HG03095 (cell line): ENCODE measurements at regions not wholly inside any gene's neighbourhood (a gene's known extent, or its start where the extent isn't known, plus 50 kb on each side); places are given as distances from the start of the nearest gene placed in this dataset.
A peak's percentile ranks its signal among the peaks of the same experiment; 100 is the strongest.
"Not testable (repeated sequence)": the region's sequence is repeated elsewhere in the genome, so short reads cannot be mapped to it uniquely, and the experiment has no call there.

Experiments used
- ATAC-seq: cut with Tn5 transposase; IDR thresholded peaks from one replicate; pipeline ENCODE4 v1.9.1; 2021; ENCODE audit warnings: moderate library complexity; ENCODE audit not compliant: unreplicated experiment

GRCh38 chr13:107685876-107686275 lies 529.5 kb downstream of the LIG4 start:
- ATAC-seq, result no peak

GRCh38 chr13:107681600-107681999 lies 533.7 kb downstream of the LIG4 start:
- ATAC-seq, result no peak

- ATAC-seq, result no peak
Observed at GRCh38 chr13:107680115-107680514, 535.2 kb downstream of the LIG4 start.

- ATAC-seq, result no peak
Observed at GRCh38 chr13:107678075-107678689, 537.2 kb downstream of the LIG4 start.

GRCh38 chr13:107675847-107676550 lies 539.3 kb downstream of the LIG4 start:
- no peak for ATAC-seq

GRCh38 chr13:107669391-107669993 lies 545.8 kb downstream of the LIG4 start:
- ATAC-seq, result no peak

GRCh38 chr13:107665926-107666458 lies 549.3 kb downstream of the LIG4 start:
- no peak for ATAC-seq

- peak; percentile 84 for ATAC-seq
Observed at GRCh38 chr13:107650081-107650701, 565.1 kb downstream of the LIG4 start.

- no peak for ATAC-seq
Observed at GRCh38 chr13:107649079-107649478, 566.3 kb downstream of the LIG4 start.

- no peak for ATAC-seq
Observed at GRCh38 chr13:107644136-107644535, 571.2 kb downstream of the LIG4 start.

- ATAC-seq, result no peak
Observed at GRCh38 chr13:107643615-107644014, 571.7 kb downstream of the LIG4 start.

GRCh38 chr13:107642831-107643230 lies 572.5 kb downstream of the LIG4 start:
- ATAC-seq, result no peak

GRCh38 chr13:107641574-107641973 lies 573.8 kb downstream of the LIG4 start:
- ATAC-seq, result no peak

- no peak for ATAC-seq
Observed at GRCh38 chr13:107625648-107626047, 589.7 kb downstream of the LIG4 start.

- no peak for ATAC-seq
Observed at GRCh38 chr13:107617527-107617926, 597.8 kb downstream of the LIG4 start.

- ATAC-seq, result no peak
Observed at GRCh38 chr13:107612376-107612775, 603.0 kb downstream of the LIG4 start.

- ATAC-seq, result no peak
Observed at GRCh38 chr13:107608736-107609135, 606.6 kb downstream of the LIG4 start.

- no peak for ATAC-seq
Observed at GRCh38 chr13:107600971-107601370, 614.4 kb downstream of the LIG4 start.

- not testable (repeated sequence) for ATAC-seq
Observed at GRCh38 chr13:107596306-107596705, 619.0 kb downstream of the LIG4 start.

GRCh38 chr13:107590556-107590955 lies 624.8 kb downstream of the LIG4 start:
- no peak for ATAC-seq

GRCh38 chr13:107587681-107588080 lies 627.7 kb downstream of the LIG4 start:
- ATAC-seq, result no peak

- ATAC-seq, result no peak
Observed at GRCh38 chr13:107586216-107586615, 629.1 kb downstream of the LIG4 start.
